HG03159 (cell line): ENCODE measurements at regions not wholly inside any gene's neighbourhood (a gene's known extent, or its start where the extent isn't known, plus 50 kb on each side); places are given as distances from the start of the nearest gene placed in this dataset.

Source experiments
- ATAC-seq: cut with Tn5 transposase; IDR thresholded peaks from one replicate; pipeline ENCODE4 v1.9.1; 2021; ENCODE audit warnings: mild to moderate bottlenecking, moderate library complexity; ENCODE audit not compliant: unreplicated experiment

GRCh38 chr22:49366437-49366836 lies 461.2 kb downstream of the BRD1 start:
- ATAC-seq = no peak

- no peak for ATAC-seq
These were observed 461.8 kb downstream of the BRD1 start for GRCh38 chr22:49365910-49366309.

GRCh38 chr22:49365191-49365837 lies 462.4 kb downstream of the BRD1 start:
- no peak for ATAC-seq

DNA sequence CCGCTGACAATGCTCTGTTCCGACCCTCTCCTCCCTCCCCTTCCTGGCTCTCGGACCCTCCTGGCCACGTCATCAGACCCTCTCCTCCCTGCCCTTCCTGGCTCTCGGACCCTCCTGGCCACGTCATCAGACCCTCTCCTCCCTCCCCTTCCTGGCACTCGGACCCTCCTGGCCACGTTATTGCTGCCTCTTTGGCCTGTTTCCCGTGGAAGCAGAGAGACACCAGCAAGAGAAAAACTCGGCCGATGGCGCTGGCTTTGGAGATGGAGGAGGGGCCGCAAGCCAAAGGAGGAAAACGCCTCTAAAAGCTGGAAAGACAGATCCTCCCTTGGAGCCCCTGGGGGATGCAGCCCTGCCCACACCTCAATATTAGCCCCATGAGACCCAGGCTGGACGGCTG lies 463.3 kb downstream of the BRD1 start:
- ATAC-seq = no peak

- ATAC-seq = no peak
These were observed 464.0 kb downstream of the BRD1 start for GRCh38 chr22:49363526-49364230.

DNA sequence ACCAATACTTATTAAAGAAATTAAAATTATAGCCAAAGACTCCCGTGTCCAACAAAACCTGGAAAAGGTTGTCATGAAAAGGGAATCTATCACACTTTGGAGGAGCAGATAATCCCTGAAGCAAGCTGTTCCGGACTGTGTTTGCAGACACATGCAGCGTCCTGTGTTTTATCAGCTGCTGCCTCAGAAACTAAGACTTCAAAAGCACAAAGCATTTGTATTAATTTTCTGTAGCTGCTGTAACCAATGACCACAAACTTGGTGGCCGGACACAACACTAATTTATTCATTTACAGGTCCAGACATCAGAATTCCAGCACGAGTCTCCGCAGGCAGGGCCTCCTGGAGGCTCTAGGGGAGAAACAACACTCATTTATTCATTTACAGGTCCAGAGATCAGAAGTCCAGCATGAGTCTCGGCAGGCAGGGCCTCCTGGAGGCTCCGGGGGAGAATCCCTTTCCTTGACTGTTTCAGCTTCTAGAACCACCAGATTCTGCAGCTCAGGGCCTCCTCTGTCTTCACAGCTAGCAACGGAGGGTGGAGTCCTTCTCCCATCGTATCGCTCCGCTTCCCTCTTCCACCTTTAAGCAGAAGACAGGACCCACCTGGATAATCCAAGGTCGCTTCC lies 465.3 kb downstream of the BRD1 start:
- ATAC-seq = no peak

DNA sequence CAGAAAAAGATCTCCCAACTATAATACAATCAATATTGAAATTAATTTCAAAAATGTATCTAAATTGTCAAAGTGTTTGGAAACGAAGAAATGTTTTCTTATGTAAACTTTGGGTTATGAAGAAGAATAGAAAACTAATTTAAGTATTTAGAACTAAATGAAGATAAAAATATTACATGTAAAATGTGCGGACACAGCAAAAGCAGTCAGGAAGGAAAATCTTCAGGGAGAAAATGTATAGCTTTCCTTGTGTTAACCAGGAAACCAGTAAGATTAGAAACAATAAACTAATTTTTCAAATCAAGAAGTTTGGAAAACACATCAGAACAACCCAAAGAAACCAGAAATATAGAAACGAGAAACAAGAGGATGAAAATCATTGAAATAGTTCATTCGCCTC lies 466.5 kb downstream of the BRD1 start:
- no peak for ATAC-seq

GRCh38 chr22:49360746-49361145 lies 466.9 kb downstream of the BRD1 start:
- ATAC-seq = no peak

GRCh38 chr22:49359076-49359475 lies 468.6 kb downstream of the BRD1 start:
- no peak for ATAC-seq

DNA sequence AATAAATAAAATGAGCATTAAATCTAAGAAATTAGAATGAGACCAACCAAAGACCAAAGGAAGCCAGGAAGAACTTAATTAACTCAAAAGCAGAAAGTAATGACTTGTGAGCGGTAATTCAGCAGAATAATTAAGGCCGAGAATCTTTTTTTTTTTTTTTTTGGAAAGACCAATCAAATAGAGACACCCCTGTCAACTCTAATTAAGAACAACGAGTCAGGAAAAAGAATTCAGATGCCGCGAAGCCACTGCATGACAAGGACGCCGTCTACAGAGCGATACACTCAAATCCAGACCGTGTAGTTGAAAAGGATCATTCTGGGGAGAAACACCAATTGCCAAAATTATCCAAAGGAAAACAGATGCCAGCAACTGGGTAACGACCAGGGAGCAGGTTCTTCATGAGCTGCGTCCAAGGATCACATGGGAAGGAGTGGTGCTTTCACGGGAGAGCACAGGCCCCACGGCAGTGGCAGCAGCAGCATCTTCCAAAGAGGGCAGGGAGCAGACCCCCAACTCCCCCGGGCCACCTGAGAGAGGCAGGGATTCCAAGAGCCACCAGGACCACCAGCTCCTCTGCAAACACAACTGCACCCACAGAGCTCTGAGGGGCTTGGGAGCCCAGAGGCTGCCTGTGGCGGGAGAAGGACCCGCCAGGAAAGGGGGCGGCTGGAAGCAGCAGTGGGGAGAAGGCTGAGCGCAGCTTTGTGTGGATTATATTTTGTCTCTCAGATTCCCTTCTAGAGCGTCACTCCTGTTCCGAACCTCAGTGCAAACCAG lies 469.8 kb downstream of the BRD1 start:
- ATAC-seq = no peak

- no peak for ATAC-seq
These were observed 471.2 kb downstream of the BRD1 start for GRCh38 chr22:49356428-49356827.

GRCh38 chr22:49355211-49355920 lies 472.3 kb downstream of the BRD1 start:
- no peak for ATAC-seq

DNA sequence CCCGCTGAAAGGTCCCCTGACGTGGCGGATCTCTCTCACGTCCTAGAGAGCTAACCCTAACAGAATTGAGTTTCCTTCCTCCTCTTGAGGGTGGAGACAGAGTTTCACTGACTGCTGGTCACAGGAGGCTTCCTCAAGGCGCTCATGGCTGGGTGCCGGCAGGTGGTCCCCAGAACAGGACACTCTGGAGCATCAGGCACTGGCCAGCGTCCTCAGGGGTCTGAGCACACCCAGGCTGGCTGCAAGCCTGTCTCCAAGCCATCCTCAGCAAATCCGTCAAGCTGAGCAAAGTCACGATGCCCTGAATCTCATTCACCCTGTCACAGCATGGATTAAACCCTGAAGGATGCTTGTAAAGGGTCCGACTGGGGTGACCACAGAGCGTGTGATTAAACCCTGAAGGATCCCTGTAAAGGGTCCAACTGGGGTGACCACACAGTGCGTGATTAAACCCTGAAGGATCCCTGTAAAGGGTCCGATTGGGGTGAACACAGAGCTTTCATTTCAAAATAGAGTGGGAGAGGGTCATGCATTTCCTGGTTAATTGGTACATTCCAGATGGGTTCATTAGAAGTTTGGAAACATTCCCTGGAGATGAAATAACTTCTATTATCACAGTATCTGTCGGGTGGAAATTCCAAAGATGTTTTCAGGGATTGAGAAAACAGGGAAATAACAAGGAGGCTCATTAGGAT lies 473.0 kb downstream of the BRD1 start:
- no peak for ATAC-seq

DNA sequence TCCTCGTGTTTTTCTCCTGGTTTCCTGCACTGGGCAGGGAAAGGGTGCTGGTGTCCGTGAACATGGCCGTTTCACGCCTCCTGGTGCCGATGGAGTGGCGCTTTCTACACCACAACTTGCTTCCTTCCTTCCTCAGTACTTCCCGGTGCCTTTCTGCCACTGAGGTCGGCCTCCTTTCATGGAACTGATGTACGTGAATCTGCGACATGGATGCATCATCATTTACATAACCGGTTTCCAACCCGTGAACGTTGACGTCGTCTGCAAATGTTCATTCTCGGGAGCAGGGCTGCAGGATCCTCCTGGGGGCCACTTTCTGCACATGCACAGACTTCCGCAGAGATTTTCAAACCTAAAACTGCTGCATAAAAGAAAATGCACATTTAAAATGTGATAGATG lies 474.4 kb downstream of the BRD1 start:
- ATAC-seq = no peak

- no peak for ATAC-seq
These were observed 475.1 kb downstream of the BRD1 start for GRCh38 chr22:49352361-49353169.

DNA sequence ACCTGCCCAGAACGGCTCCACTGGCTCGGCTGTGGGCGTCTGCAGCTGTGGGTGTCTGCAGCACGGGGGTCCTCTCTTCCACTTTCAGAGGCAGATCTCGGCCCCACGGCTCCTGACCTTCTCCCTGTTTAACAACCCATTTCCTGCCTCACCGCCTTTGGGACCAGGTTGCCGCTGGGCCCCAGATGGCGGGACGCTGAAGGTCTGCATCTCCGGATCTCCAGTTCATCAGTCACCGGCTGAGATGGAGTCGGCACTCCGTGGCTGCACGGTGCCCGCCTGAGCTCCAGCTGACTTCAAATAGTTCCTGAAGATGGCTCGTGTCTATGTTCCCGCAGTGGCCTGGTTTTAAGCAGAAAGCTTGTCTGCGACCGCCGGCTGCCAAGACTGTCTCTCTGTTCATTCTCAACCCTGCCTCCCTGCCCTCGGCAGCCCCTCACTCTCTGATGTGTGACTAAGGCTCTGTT lies 475.9 kb downstream of the BRD1 start:
- no peak for ATAC-seq

GRCh38 chr22:49350441-49351121 lies 477.1 kb downstream of the BRD1 start:
- ATAC-seq = no peak

DNA sequence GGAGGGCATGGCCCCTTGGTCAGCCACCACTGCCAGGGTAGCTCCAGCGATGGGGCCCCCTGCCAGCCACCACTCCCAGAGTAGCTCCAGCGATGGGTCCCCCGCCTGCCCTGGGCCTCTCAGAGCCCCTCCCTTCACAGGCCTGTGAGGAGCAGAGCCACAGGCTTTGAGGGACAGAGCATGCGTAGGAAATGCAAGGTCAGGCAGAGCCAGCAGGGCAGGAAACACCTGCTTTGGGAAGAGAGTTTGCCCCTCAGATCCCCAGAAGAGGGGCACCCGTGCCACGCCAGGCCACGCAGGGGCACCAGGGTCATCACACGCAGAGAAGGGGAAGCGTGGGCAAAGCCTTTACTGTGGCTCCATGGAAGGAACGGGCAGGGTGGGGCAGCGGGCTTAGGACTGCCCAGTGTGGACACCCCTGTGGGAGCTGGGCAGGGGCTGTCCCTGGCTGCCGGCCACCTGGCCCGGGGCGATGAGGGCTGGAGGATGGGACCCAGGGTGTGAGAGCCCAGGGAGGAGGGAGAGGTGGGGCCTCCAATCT lies 477.8 kb downstream of the BRD1 start:
- ATAC-seq = no peak
